ENCODE measurements at regions not wholly inside any gene's neighbourhood (a gene's known extent, or its start where the extent isn't known, plus 50 kb on each side); places are given as distances from the start of the nearest gene placed in this dataset.

GRCh38 chr11:98003606-98004371 lies 1017.0 kb upstream of the CNTN5 start:
- H3K27me3 ChIP-seq: no peaks in the 10 kb centered on the region
- H3K36me3 ChIP-seq: no peaks in the 10 kb centered on the region
- TF ChIP-seq, protein P1, sequence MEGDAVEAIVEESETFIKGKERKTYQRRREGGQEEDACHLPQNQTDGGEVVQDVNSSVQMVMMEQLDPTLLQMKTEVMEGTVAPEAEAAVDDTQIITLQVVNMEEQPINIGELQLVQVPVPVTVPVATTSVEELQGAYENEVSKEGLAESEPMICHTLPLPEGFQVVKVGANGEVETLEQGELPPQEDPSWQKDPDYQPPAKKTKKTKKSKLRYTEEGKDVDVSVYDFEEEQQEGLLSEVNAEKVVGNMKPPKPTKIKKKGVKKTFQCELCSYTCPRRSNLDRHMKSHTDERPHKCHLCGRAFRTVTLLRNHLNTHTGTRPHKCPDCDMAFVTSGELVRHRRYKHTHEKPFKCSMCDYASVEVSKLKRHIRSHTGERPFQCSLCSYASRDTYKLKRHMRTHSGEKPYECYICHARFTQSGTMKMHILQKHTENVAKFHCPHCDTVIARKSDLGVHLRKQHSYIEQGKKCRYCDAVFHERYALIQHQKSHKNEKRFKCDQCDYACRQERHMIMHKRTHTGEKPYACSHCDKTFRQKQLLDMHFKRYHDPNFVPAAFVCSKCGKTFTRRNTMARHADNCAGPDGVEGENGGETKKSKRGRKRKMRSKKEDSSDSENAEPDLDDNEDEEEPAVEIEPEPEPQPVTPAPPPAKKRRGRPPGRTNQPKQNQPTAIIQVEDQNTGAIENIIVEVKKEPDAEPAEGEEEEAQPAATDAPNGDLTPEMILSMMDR (IDR thresholded peaks at IDR 0.05): no peak
- no peak for TF ChIP-seq POLR2A (IDR thresholded peaks at IDR 0.05)
- 46 to 52% methylated on average over 1 of the region's 1 CpG for WGBS, 2 donors
- no peak for DNase-seq
- H3K27ac ChIP-seq: no peak overlapping the region
- intact Hi-C loops (cut with DNase I): no loop called here
- no peaks in the 10 kb centered on the region for H3K4me1 ChIP-seq
- H3K9me3 ChIP-seq: no peaks in the 10 kb centered on the region
- no peak overlapping the region for H3K4me3 ChIP-seq (replicated peaks in 1 of 3)

DNA sequence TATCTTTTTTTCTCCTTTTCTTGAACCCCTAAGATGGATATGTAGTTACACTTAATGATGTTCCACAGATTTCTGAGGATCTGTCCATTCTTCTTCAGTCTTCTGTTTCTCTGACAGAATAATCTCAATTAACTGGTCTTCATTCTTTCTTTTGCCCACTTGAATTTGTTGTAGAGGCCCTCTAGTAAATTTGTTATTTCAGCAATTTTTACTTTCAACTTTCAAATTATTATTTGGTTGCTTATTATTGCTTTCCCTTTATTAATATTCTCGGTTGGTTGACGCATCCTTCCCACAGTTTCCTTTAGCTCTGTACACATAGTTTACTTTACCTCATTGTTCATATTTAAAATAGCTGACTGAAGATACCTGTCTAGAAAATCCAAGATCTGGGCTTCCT lies 1013.7 kb upstream of the CNTN5 start:
- intact Hi-C loops (cut with DNase I): no loop called here
- 92 to 95% methylated on average over 2 of the region's 2 CpGs for WGBS, 2 donors
- H3K27ac ChIP-seq: no peak overlapping the region
- no peak for TF ChIP-seq POLR2A (IDR thresholded peaks at IDR 0.05)
- H3K36me3 ChIP-seq: no peaks in the 10 kb centered on the region
- H3K27me3 ChIP-seq: no peaks in the 10 kb centered on the region
- H3K9me3 ChIP-seq: no peaks in the 10 kb centered on the region
- no peaks in the 10 kb centered on the region for H3K4me1 ChIP-seq
- H3K4me3 ChIP-seq (replicated peaks in 1 of 3): no peak overlapping the region
- DNase-seq: no peak

- Histone ChIP-seq H3K9me3 (no peaks in the 10 kb centered on the region), H3K4me1 (no peaks in the 10 kb centered on the region), H3K27ac (no peak overlapping the region), H3K4me3 (replicated peaks in 1 of 3) (no peak overlapping the region), H3K36me3 (no peaks in the 10 kb centered on the region), H3K27me3 (no peaks in the 10 kb centered on the region)
- TF ChIP-seq POLR2A (IDR thresholded peaks at IDR 0.05): no peak
- TF ChIP-seq, protein P1 (IDR thresholded peaks at IDR 0.05): no peak
- no peak for DNase-seq
- WGBS, 2 donors: 66 to 78% methylated on average over 2 of the region's 2 CpGs
- intact Hi-C loops (cut with DNase I): no loop called here
Measured at GRCh38 chr11:98027652-98028051, 993.1 kb upstream of the CNTN5 start.

DNA sequence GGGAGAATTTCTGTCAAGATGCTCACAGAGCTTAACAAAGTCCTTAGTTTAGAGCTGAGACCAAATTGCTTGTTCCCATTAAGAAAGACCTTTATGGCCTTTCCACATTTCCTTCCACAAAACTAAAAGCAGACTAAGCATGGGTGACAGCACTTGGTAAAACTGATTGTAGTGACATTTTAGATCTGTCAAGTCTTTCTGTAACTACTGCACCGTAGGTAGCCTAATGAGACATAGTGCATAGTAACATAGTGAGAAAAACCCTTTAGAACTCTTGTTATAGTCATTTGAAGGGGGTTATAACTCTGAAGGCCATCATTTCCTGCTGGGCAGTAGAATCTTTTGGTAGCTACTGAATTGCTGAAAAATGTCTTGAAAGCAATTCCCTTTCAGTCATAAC lies 990.9 kb upstream of the CNTN5 start:
- H3K36me3 ChIP-seq: no peaks in the 10 kb centered on the region
- TF ChIP-seq, protein P1 (IDR thresholded peaks at IDR 0.05): no peak
- no peak for TF ChIP-seq POLR2A (IDR thresholded peaks at IDR 0.05)
- no peaks in the 10 kb centered on the region for H3K27me3 ChIP-seq
- no peaks in the 10 kb centered on the region for H3K4me1 ChIP-seq
- intact Hi-C loops (cut with DNase I): no loop called here
- no peaks in the 10 kb centered on the region for H3K9me3 ChIP-seq
- no peak for DNase-seq
- 76 to 78% methylated on average over 1 of the region's 1 CpG for WGBS, 2 donors
- H3K27ac ChIP-seq: no peak overlapping the region
- no peak overlapping the region for H3K4me3 ChIP-seq (replicated peaks in 1 of 3)

- no peaks in the 10 kb centered on the region for H3K36me3 ChIP-seq
- WGBS, 2 donors: 79 to 81% methylated on average over 5 of the region's 5 CpGs
- no peaks in the 10 kb centered on the region for H3K27me3 ChIP-seq
- intact Hi-C loops (cut with DNase I): no loop called here
- H3K4me1 ChIP-seq: no peaks in the 10 kb centered on the region
- DNase-seq: no peak
- H3K4me3 ChIP-seq (replicated peaks in 1 of 3): no peak overlapping the region
- TF ChIP-seq POLR2A (IDR thresholded peaks at IDR 0.05): no peak
- TF ChIP-seq, protein P1 (IDR thresholded peaks at IDR 0.05): no peak
- no peak overlapping the region for H3K27ac ChIP-seq
- no peaks in the 10 kb centered on the region for H3K9me3 ChIP-seq
Measured at GRCh38 chr11:98036810-98037209, 983.9 kb upstream of the CNTN5 start.
